Panc1 (cell line): ENCODE measurements at regions not wholly inside any gene's neighbourhood (a gene's known extent, or its start where the extent isn't known, plus 50 kb on each side); places are given as distances from the start of the nearest gene placed in this dataset.

Source experiments
- CTCF ChIP-seq: fragments of 450-650 bp; IDR thresholded peaks from 2 replicates; pipeline ENCODE4 v1.5.1; 2017; ENCODE audit warnings: mild to moderate bottlenecking
- POLR2AphosphoS5 ChIP-seq: IDR thresholded peaks from 2 replicates; pipeline ENCODE4 v1.6.1; 2012; ENCODE audit warnings: mild to moderate bottlenecking, low read depth, low read length, moderate library complexity

GRCh38 chr15:98077186-98077585 is 116.7 kb downstream of the ARRDC4 start:
- TF ChIP-seq CTCF = no peak
- no peak for TF ChIP-seq POLR2AphosphoS5
